Adrenal gland (tissue), 5 donors: ENCODE measurements at regions not wholly inside any gene's neighbourhood (a gene's known extent, or its start where the extent isn't known, plus 50 kb on each side); places are given as distances from the start of the nearest gene placed in this dataset.

Source experiments
- POLR2A ChIP-seq, 2 donors: fragments of 450-650 bp; IDR thresholded peaks; one replicate each; pipeline ENCODE4 v1.6.1; 2017; ENCODE audit warnings: antibody characterized with exemption in 2 of 2, mild to moderate bottlenecking in 2 of 2, moderate library complexity in 1 of 2
- TF ChIP-seq, protein P1 (sequence below), 6 experiments: fragments of 450-650 bp in 4 of 6; fragments of 200-600 bp in 2 of 6; sonication (generic) in 1 of 6; IDR thresholded peaks; 1 replicate in 5 of 6; 2 replicates in 1 of 6; pipeline versions ENCODE4 v1.5.1 to v1.8.0; 2016 to 2021; ENCODE audit warnings: antibody characterized with exemption in 6 of 6, mild to moderate bottlenecking in 2 of 6, moderate library complexity in 1 of 6
- donor health status: DM: no; HTN: no; CAD: no.

GRCh38 chr1:96281491-96281890 is 440.1 kb upstream of the PTBP2 start:
- TF ChIP-seq POLR2A (IDR thresholded peaks at IDR 0.05): no peak
- TF ChIP-seq, protein P1, sequence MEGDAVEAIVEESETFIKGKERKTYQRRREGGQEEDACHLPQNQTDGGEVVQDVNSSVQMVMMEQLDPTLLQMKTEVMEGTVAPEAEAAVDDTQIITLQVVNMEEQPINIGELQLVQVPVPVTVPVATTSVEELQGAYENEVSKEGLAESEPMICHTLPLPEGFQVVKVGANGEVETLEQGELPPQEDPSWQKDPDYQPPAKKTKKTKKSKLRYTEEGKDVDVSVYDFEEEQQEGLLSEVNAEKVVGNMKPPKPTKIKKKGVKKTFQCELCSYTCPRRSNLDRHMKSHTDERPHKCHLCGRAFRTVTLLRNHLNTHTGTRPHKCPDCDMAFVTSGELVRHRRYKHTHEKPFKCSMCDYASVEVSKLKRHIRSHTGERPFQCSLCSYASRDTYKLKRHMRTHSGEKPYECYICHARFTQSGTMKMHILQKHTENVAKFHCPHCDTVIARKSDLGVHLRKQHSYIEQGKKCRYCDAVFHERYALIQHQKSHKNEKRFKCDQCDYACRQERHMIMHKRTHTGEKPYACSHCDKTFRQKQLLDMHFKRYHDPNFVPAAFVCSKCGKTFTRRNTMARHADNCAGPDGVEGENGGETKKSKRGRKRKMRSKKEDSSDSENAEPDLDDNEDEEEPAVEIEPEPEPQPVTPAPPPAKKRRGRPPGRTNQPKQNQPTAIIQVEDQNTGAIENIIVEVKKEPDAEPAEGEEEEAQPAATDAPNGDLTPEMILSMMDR (IDR thresholded peaks at IDR 0.05): no peak
